Coronary artery (tissue), 2 donors: ENCODE measurements at regions not wholly inside any gene's neighbourhood (a gene's known extent, or its start where the extent isn't known, plus 50 kb on each side); places are given as distances from the start of the nearest gene placed in this dataset.

Source experiments
- DNase-seq: peaks from one replicate; pipeline ENCODE4 v3.0.0-alpha.2; 2017; ENCODE audit warnings: low spot score
- H3K27ac ChIP-seq, 2 donors: fragments of 200-600 bp; sonication (generic); one replicate each; pipeline ENCODE4 v1.5.1; 2016 to 2019
- H3K4me3 ChIP-seq: fragments of 200-600 bp; sonication (generic); 2 replicates; pipeline ENCODE4 v1.5.1; 2016; ENCODE audit warnings: mild to moderate bottlenecking, moderate library complexity
- TF ChIP-seq, protein P1 (sequence below): fragments of 200-600 bp; sonication (generic); IDR thresholded peaks from one replicate; pipeline ENCODE4 v1.5.1; 2019; ENCODE audit warnings: antibody characterized with exemption

DNA sequence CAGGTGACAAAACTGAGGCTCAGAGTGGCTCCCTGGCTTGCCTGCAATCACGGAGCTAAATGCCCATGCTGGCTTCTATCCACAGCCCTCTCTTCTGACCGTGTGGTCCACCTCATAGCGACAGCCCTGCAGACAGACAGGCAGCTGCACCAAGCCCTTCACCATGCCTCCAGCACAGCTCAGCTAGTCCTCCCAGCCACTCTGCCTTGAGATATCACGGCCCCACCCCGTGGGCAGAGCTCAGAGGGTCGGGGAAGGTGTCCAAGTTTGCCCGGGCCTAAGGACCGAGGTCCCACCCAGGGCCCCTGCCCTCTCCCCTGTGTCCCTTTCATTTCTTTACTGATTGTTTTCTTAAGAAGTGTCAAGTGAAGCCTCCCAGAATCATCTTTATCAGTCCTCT is 128.2 kb upstream of the GLI2 start:
- DNase-seq = no peak
- H3K27ac ChIP-seq = no peak overlapping the region
- TF ChIP-seq, protein P1, sequence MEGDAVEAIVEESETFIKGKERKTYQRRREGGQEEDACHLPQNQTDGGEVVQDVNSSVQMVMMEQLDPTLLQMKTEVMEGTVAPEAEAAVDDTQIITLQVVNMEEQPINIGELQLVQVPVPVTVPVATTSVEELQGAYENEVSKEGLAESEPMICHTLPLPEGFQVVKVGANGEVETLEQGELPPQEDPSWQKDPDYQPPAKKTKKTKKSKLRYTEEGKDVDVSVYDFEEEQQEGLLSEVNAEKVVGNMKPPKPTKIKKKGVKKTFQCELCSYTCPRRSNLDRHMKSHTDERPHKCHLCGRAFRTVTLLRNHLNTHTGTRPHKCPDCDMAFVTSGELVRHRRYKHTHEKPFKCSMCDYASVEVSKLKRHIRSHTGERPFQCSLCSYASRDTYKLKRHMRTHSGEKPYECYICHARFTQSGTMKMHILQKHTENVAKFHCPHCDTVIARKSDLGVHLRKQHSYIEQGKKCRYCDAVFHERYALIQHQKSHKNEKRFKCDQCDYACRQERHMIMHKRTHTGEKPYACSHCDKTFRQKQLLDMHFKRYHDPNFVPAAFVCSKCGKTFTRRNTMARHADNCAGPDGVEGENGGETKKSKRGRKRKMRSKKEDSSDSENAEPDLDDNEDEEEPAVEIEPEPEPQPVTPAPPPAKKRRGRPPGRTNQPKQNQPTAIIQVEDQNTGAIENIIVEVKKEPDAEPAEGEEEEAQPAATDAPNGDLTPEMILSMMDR = no peak
- H3K4me3 ChIP-seq = no peak overlapping the region

DNA sequence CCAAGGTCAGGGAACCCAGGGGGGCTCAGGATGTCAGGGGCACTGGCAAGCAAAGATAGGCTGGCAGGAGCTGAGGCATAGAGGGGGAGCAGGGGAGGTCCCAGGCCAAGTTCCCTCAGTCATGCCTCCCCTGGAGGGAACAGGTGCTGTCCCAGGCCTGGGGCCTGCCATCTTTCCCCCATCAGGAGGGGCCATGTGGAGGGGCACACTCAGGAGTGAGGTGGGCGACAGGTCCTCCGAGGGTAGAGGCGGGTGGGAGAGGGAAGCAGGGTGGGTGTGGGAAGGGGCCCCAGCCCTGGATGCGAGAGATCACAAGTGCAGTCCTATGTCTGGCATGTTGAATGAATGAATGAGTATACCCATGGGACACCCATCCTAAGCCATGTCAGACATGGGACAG is 127.7 kb upstream of the GLI2 start:
- TF ChIP-seq, protein P1 = no peak
- Histone ChIP-seq H3K4me3 (no peak overlapping the region), H3K27ac (no peak overlapping the region)
- DNase-seq = no peak

DNA sequence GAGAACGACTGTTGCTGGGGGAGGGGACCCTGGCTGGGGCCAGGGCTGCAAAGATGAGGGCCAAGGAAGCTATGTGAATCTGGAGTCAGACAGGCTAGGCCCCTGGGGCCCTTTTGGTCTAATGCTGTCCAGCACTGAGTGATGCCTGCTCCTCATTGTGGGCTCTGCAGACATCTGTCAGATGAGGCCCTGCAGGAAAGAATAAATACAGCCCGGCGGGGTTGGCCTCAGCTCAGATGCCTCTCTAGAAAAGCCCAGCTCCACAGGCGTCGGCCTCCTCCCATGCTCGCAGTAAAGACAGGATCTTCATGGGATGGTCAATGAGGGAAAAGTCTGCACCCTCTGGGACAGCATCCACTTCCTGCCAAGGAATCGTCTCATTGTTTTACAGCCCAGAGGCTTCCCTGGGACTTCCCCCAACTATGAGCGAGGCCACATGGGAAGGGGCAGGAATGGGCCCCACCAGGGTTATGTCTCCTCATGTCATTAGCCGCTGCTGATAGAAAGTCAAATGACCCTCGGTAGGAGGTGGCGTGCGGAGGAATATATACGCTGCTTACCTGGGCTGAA is 125.8 kb upstream of the GLI2 start:
- Histone ChIP-seq H3K4me3 (no peak overlapping the region), H3K27ac (no peak overlapping the region)
- TF ChIP-seq, protein P1 = no peak
- no peak for DNase-seq

DNA sequence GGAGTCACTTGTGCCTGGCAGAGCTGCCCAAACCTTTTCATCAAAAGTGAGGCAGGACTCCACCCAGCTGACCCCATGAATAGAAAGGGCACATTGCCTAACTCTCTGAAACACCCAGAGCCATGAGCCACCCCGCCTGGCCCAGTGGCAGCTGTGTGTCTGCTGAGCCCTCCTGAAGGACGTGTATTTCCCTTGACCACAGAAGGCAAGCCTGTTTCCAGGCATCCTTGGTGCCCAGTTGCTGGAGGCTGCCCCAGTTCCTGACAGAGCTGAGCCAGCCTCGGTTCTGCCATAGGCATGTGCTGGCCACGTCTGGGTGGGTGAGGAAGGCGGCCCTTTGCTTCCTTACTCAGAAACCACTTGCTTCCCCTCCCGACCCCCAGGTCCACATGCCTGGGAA is 124.7 kb upstream of the GLI2 start:
- Histone ChIP-seq H3K4me3 (no peak overlapping the region), H3K27ac (no peak overlapping the region)
- no peak for DNase-seq
- TF ChIP-seq, protein P1 = no peak

DNA sequence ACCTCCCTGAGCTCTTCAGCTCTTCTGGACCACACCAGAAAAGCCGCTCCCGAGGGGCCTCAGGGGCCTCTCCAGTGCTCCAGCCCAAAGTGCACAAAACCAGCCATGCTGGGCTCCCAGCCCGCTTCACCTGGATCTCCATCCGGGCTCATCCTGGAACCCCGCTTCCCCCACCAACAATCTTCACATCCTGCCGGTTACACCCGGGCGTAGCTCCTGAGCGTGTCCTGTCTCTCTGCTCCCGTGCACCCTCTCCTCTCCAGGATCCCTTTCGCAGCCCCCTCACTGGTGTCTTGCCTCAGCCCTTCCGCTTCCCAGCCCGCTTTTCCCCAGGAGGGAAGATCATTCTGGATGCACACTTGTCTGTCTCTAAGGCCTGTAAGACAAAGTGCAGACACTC is 123.7 kb upstream of the GLI2 start:
- H3K27ac ChIP-seq = no peak overlapping the region

DNA sequence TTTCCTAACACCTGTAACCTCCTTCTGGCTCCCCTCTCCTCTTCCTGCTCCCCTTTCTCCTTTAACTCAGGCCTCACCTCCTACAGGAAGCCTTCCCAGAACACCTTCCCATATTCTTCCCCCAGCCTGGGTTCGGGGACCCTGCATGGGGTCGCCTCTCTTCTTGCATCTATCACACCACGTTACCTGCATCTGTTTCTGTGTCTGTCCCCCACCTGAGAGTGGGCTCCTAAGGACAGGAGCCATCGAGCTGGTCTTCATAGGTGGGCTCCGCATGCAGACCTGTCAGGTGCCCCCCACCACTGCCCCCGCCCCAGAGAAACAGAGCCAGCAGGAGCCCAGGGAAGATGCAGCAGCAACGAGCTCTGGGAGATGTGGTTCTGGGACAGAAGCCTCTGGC is 123.2 kb upstream of the GLI2 start:
- Histone ChIP-seq H3K4me3 (no peak overlapping the region), H3K27ac (no peak overlapping the region)
- no peak for DNase-seq
- TF ChIP-seq, protein P1 = no peak

More for the DNA sequence above, 123.7 kb upstream of the GLI2 start:
- no peak overlapping the region for H3K4me3 ChIP-seq
- TF ChIP-seq, protein P1 = no peak
- no peak for DNase-seq

DNA sequence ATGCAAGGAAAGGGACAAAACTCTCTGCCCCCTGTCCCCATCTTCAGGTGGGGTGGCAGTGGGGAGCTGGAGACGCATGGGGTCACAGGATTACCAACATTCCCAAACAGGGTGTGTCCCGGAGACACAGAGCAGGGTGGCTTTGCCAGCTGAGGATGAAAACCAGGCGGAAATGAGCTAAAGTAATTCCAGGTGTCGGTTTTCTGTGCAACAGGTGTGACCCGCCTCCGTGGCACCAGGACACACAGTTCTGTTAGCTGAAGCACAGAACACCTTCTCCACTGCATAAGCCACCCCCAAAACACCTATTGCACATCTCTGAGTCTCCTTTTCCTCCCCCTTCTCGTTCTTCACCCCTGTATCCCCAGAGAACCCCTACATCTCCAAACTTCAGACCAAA is 122.7 kb upstream of the GLI2 start:
- H3K4me3 ChIP-seq = no peak overlapping the region
- TF ChIP-seq, protein P1 = no peak
- DNase-seq = no peak

More for the DNA sequence above, 122.7 kb upstream of the GLI2 start:
- H3K27ac ChIP-seq = peak overlapping the region in 1 of 2 donors; percentile 66
